Peyer's patch (tissue), 4 donors: ENCODE measurements at regions not wholly inside any gene's neighbourhood (a gene's known extent, or its start where the extent isn't known, plus 50 kb on each side); places are given as distances from the start of the nearest gene placed in this dataset.

ENCODE experiments used
- POLR2A ChIP-seq, 2 donors: fragments of 450-650 bp; IDR thresholded peaks; one replicate each; pipeline ENCODE4 v1.5.1; 2017; ENCODE audit warnings: antibody characterized with exemption in 2 of 2, mild to moderate bottlenecking in 2 of 2, moderate library complexity in 2 of 2
- TF ChIP-seq, protein P1 (sequence below), 6 experiments: fragments of 450-650 bp in 4 of 6; fragments of 200-600 bp in 2 of 6; sonication (generic) in 1 of 6; IDR thresholded peaks; one replicate each; pipeline ENCODE4 v1.5.1; 2017 to 2019; ENCODE audit warnings: antibody characterized with exemption in 6 of 6, mild to moderate bottlenecking in 3 of 6, moderate library complexity in 1 of 6

DNA sequence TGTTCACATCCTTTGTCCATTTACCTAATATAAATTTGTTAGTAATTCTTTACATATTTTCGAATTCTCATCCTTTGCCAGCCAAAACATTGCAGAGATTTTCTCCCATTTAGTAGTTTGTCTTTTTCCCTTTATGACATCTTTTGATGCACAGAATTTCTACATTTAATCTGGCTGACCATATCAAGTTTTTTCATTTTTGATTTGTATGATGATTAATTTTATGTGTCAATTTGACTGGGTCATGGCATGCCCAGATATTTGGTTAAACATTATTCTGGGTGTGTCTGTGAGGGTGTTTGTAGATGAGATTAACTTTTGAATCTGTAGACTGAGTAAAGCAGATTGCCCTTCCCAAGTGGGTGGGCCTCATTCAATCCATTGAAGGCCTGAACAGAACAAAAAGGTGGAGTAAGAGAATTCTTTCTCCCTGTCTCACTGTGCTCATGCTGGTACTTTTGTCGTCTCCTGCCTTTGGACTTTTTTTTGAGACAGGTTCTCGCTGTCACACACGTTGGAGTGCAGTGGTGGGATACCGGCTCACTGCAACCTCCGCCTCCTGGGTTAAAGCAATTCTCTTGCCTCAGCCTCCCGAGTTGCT is 72.1 kb upstream of the EPB41L1 start:
- TF ChIP-seq, protein P1, sequence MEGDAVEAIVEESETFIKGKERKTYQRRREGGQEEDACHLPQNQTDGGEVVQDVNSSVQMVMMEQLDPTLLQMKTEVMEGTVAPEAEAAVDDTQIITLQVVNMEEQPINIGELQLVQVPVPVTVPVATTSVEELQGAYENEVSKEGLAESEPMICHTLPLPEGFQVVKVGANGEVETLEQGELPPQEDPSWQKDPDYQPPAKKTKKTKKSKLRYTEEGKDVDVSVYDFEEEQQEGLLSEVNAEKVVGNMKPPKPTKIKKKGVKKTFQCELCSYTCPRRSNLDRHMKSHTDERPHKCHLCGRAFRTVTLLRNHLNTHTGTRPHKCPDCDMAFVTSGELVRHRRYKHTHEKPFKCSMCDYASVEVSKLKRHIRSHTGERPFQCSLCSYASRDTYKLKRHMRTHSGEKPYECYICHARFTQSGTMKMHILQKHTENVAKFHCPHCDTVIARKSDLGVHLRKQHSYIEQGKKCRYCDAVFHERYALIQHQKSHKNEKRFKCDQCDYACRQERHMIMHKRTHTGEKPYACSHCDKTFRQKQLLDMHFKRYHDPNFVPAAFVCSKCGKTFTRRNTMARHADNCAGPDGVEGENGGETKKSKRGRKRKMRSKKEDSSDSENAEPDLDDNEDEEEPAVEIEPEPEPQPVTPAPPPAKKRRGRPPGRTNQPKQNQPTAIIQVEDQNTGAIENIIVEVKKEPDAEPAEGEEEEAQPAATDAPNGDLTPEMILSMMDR (IDR thresholded peaks at IDR 0.05) = no peak
- TF ChIP-seq POLR2A (IDR thresholded peaks at IDR 0.05) = no peak
